ENCODE measurements at regions not wholly inside any gene's neighbourhood (a gene's known extent, or its start where the extent isn't known, plus 50 kb on each side); places are given as distances from the start of the nearest gene placed in this dataset.

GRCh38 chr11:30106222-30107181 is 89.7 kb upstream of the KCNA4 start:
- H3K4me3 ChIP-seq = no peak overlapping the region
- no peaks in the 10 kb centered on the region for H3K36me3 ChIP-seq
- DNase-seq (ENCODE audit: low spot score in 2 of 2) = no peak
- no peaks in the 10 kb centered on the region for H3K9me3 ChIP-seq
- WGBS = 69% methylated on average over 6 of the region's 6 CpGs
- no peaks in the 10 kb centered on the region for H3K27me3 ChIP-seq
- TF ChIP-seq POLR2A (IDR thresholded peaks at IDR 0.05) = no peak
- no peak for TF ChIP-seq CTCF (IDR thresholded peaks at IDR 0.05)
- TF ChIP-seq POLR2AphosphoS5 (IDR thresholded peaks at IDR 0.05) = no peak
- no peak overlapping the region for H3K27ac ChIP-seq
- H3K4me1 ChIP-seq = no peaks in the 10 kb centered on the region

DNA sequence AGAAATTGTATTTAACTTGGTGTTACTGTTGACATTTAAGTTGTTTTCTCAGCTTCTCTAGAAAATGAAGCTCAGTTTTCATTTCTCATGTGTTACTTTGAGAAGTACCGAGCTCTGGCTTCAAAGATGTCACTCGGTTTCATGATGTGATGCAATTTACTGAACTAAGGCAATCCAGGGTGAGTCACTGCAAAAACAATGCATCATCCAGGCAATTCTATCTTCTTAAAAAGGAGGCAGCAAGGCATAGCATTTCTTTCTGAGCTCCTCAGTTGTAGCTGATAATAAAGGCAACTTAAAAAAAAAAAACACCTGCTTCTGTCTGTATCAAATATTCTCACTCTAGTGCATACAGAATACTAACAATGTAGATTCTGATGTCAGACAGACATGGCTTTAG is 91.1 kb upstream of the KCNA4 start:
- Histone ChIP-seq H3K27me3 (no peaks in the 10 kb centered on the region), H3K9me3 (no peaks in the 10 kb centered on the region), H3K4me1 (no peaks in the 10 kb centered on the region), H3K27ac (no peak overlapping the region), H3K4me3 (no peak overlapping the region), H3K36me3 (no peaks in the 10 kb centered on the region)
- DNase-seq (ENCODE audit: low spot score in 2 of 2) = no peak
- TF ChIP-seq EP300 (IDR thresholded peaks at IDR 0.05) (no peak), POLR2A (IDR thresholded peaks at IDR 0.05) (no peak), POLR2AphosphoS5 (IDR thresholded peaks at IDR 0.05) (no peak), CTCF (IDR thresholded peaks at IDR 0.05) (no peak)
- WGBS = 53% methylated on average over 2 of the region's 2 CpGs

DNA sequence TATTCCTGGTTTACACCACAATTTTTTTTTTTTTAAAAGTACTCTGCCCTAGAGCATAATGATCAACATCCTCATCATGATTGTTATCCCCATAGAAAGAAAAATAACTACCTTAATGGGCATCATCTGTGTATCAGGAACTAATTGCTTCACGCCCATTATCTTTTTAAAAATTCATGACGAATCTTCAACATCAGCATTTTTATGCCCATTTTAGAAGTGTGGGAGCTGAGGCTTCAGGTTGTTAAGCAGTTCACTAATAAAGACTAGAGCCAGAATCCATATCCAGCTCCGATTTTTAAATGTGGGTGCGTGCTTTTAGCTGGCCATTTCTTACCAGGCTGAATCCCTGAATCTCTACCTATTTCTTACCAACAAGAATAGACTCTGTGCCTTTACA is 92.9 kb upstream of the KCNA4 start:
- 87% methylated on average over 4 of the region's 4 CpGs for WGBS

GRCh38 chr11:30110691-30111090 is 93.9 kb upstream of the KCNA4 start:
- no peak for DNase-seq (ENCODE audit: low spot score in 2 of 2)
- 50% methylated on average over 2 of the region's 3 CpGs for WGBS
- no peak for TF ChIP-seq EP300 (IDR thresholded peaks at IDR 0.05)
- TF ChIP-seq CTCF (IDR thresholded peaks at IDR 0.05) = no peak
- no peak for TF ChIP-seq POLR2A (IDR thresholded peaks at IDR 0.05)
- no peak for TF ChIP-seq POLR2AphosphoS5 (IDR thresholded peaks at IDR 0.05)

More for the DNA sequence above, 92.9 kb upstream of the KCNA4 start:
- TF ChIP-seq POLR2AphosphoS5 (IDR thresholded peaks at IDR 0.05) = no peak
- no peak for TF ChIP-seq CTCF (IDR thresholded peaks at IDR 0.05)
- no peak for TF ChIP-seq POLR2A (IDR thresholded peaks at IDR 0.05)
- TF ChIP-seq EP300 (IDR thresholded peaks at IDR 0.05) = no peak
- Histone ChIP-seq H3K27me3 (no peaks in the 10 kb centered on the region), H3K27ac (no peak overlapping the region), H3K36me3 (no peaks in the 10 kb centered on the region), H3K4me1 (no peaks in the 10 kb centered on the region), H3K4me3 (no peak overlapping the region), H3K9me3 (no peaks in the 10 kb centered on the region)
- no peak for DNase-seq (ENCODE audit: low spot score in 2 of 2)

GRCh38 chr11:30111786-30112185 is 95.0 kb upstream of the KCNA4 start:
- no peak for DNase-seq (ENCODE audit: low spot score in 2 of 2)
- Histone ChIP-seq H3K4me1 (no peaks in the 10 kb centered on the region), H3K27ac (no peak overlapping the region), H3K9me3 (no peaks in the 10 kb centered on the region), H3K27me3 (no peaks in the 10 kb centered on the region), H3K4me3 (no peak overlapping the region), H3K36me3 (no peaks in the 10 kb centered on the region)
- WGBS = 53% methylated on average over 1 of the region's 1 CpG
- TF ChIP-seq POLR2AphosphoS5 (IDR thresholded peaks at IDR 0.05) (no peak), POLR2A (IDR thresholded peaks at IDR 0.05) (no peak), EP300 (IDR thresholded peaks at IDR 0.05) (no peak), CTCF (IDR thresholded peaks at IDR 0.05) (no peak)

More at GRCh38 chr11:30110691-30111090, 93.9 kb upstream of the KCNA4 start:
- Histone ChIP-seq H3K27me3 (no peaks in the 10 kb centered on the region), H3K4me3 (no peak overlapping the region), H3K36me3 (no peaks in the 10 kb centered on the region), H3K4me1 (no peaks in the 10 kb centered on the region), H3K9me3 (no peaks in the 10 kb centered on the region), H3K27ac (no peak overlapping the region)
